Cerebellar nuclear complex (tissue), 1 donor: ENCODE measurements at regions not wholly inside any gene's neighbourhood (a gene's known extent, or its start where the extent isn't known, plus 50 kb on each side); places are given as distances from the start of the nearest gene placed in this dataset.

ENCODE experiments used
- DNase-seq, 2 experiments: peaks; one replicate each; lab custom pipeline; 2025; lab: John Stamatoyannopoulos, UW

GRCh38 chr1:194174528-194174927, 988.1 kb upstream of the B3GALT2 start:
- no peak for DNase-seq

GRCh38 chr1:194171596-194171995, 985.2 kb upstream of the B3GALT2 start:
- no peak for DNase-seq

GRCh38 chr1:194167956-194168640, 981.7 kb upstream of the B3GALT2 start:
- DNase-seq, result no peak

GRCh38 chr1:194164755-194165154, 978.3 kb upstream of the B3GALT2 start:
- DNase-seq, result no peak

- DNase-seq, result no peak
Measured at GRCh38 chr1:194161591-194161990, 975.2 kb upstream of the B3GALT2 start.

DNA sequence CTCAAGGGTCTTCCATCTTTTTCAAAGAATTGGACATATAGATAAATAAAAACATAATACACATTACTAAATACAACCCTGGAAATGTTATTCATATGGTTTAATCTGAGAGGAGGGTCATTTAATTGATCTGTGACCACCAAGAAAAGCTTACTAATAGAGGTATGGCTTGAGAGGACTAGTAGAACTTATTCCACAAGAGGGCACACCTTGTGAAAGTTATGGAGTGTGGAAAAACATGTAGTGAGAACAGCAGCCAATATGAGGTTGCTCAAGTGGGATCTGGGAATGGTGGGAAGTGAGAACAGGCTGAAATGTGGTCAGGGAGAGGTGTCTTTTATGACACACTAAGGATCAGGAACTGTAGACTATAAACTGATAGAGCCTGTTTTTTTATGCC, 973.5 kb upstream of the B3GALT2 start:
- no peak for DNase-seq

DNA sequence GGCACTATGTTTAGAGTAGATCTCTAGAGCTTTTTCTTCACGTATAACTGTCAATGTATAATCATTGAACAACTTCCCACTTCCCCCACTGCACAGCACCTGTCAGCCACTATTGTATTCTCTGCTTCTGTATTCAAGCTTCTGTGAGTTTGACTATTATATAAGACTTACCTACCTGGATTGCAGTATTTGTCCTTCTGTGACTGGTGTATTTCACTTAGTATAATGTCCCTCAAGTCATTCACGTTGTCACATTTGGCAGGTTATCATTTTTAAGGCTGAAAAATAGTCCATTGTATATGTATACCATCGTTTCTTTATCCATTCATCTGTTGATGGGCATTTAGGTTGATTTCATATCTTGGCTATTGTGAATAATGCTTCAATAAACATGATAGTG, 969.5 kb upstream of the B3GALT2 start:
- no peak for DNase-seq

DNA sequence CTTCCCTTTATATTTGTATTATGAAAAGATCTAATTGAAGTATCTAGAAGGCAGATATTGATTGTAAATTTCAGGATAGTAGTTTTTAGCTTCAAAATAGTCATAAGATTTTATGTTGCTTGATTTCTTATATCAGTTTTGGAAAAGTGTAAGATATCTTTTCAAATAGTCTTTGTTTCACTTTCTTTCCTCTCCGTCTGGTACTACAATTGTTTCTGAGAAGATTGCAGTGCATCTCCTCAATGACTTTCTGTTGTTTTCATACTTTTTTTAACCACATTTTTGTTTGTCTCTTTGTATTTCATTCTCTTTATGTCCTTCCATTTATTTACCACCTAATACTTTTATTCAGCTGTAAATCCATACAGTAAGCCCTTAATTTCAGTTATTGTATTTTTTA, 964.6 kb upstream of the B3GALT2 start:
- no peak for DNase-seq

DNA sequence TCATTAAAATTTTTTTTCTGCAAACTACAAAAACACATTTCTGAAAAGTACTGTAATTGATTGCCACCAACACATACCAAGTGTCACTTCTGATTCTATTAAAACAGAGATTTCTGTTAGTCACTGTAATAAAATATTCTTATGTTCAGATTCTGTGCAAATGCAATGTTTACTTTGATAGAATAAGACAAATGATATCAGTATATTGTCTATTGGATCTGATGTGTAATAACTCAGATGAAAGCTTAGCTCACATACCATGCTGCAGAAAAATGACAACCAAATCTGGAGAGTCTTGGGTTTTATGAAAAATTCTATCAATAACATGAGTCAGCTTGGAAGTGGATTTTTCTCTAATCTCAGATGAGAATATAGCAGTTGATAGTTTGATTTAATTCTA, 963.8 kb upstream of the B3GALT2 start:
- DNase-seq, result no peak

- DNase-seq, result no peak
Measured at GRCh38 chr1:194133152-194133551, 946.7 kb upstream of the B3GALT2 start.

GRCh38 chr1:194118086-194118485, 931.7 kb upstream of the B3GALT2 start:
- DNase-seq, result no peak

DNA sequence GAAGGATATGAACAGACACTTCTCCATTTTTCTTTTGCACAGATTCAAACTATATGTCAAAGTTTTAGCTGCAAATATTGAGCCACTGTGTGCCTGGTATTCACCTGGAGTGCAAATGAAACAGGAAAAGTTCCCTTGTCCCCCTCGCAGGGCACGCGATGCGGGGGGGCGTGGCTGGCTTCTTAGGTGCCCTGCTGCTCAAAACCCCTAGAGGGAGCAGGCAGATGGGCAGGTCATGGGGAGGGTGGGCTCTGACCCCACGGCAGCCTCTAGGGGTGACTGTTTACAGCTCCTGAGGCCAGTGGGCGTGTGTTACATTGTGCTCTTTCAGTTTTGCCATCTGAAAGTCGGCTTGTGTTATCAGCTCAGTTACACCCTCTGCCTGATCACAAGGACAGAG, 931.2 kb upstream of the B3GALT2 start:
- DNase-seq, result no peak

- no peak for DNase-seq
Measured at GRCh38 chr1:194114288-194114687, 927.9 kb upstream of the B3GALT2 start.

GRCh38 chr1:194105381-194105780, 919.0 kb upstream of the B3GALT2 start:
- DNase-seq, result no peak

GRCh38 chr1:194104247-194104844, 917.9 kb upstream of the B3GALT2 start:
- no peak for DNase-seq

DNA sequence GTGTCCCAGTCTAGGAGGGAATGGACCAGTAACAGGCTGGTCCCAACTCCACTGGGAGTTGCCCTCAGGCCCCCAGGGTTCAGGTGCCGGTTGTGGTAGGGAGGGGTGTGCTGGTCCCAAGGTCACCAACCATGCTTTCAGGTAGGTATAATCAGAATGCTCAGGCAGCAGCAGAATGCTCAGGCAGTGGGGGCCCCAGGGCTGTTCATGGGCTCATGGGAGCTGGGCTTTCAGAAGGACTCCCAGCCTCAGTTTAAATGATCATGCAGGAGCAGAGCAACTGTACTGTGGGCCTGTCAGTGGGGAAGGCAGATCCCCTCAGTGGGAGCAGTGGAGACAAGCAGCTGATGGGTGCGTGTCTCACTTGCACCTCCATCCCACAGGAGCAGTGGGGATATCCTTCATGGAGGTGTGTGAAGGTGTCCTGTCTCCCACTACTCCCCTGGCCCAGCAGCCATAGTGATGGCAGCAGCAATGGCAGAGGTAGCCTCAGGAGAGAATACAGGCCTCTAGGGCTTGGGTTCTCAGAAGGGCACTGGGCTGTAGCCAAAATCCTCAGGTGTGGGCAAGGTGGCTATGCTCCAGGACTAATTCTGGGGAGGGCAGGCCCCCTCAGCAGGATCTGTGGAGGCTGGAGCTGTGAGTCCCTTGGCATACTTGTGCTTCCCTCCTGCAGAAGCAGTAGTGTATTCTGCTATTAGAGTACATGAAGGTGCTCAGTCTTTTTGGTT, 917.3 kb upstream of the B3GALT2 start:
- DNase-seq, result no peak

GRCh38 chr1:194103101-194103500, 916.7 kb upstream of the B3GALT2 start:
- no peak for DNase-seq

DNA sequence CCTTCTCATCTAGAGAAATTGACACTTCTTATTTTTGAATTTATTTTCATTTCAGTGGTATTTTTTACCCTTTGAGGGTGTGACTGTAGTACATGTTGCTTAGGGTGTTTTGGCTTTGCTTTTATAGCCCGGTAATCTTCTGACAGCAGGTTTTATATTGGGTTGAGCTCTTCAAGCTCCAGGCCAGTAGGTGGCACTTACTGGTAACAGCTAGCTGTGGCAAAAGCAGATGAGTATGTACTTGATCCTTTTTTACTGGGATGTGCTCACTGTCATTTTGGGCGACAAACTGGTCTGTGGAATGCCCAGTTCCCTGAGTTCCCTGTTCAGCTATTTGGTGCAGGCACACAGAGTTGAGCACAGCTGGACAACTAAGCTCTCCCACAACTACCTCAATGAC, 916.2 kb upstream of the B3GALT2 start:
- DNase-seq, result no peak

GRCh38 chr1:194084755-194085154, 898.3 kb upstream of the B3GALT2 start:
- DNase-seq, result no peak

DNA sequence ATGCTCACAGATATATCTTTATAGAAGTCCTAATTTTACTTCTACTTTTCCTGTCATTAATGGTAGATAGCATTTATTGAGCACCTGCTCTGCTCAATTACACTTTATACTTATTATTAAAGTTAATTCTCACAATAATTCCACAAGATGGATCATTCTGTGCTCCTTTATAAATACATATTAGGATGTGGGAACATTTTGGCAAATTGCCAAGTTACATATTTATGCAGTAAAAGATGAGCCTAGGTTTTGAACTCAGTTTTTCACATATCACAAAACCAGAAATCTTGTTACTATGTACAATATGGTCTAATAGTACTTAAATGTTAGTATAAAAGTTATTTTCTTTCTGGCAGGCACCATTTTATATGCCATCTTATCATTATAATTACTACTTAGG, 895.0 kb upstream of the B3GALT2 start:
- no peak for DNase-seq

DNA sequence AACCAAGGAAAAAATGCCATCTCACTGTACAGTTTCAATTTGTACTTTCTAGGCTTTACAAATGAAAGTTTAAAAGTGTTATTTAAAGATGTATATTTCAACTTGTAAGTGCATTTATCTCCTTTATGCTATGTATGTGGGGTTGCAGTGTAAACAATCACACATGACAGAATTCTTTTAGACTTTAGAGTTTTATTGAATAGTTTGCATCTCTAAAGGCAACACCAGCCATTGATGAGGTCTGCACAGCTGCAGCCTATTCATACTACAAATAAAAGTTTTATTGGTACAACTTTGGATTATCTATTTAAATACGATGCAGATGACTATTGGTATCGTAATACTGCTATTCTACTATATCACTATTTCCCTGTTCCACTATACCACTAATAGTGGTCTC, 894.4 kb upstream of the B3GALT2 start:
- DNase-seq, result no peak

DNA sequence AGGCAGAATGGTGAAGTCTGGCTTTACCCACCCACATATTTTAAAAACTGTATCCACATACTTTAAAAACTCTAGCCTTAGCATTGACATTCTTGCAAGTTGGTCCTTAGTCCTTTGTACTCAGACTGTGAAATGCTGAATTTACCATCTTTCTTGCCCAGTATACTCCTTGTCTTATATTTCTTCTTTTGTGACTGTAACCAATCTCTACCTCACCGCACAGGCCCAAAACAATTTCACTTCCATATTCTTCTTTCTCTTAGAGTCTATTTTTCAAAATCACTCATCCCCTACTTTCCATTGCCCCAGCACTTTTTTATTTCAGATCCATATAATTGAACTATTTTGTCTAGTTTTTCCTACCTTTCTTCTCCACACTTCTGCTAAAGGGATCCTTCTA, 892.4 kb upstream of the B3GALT2 start:
- no peak for DNase-seq

DNA sequence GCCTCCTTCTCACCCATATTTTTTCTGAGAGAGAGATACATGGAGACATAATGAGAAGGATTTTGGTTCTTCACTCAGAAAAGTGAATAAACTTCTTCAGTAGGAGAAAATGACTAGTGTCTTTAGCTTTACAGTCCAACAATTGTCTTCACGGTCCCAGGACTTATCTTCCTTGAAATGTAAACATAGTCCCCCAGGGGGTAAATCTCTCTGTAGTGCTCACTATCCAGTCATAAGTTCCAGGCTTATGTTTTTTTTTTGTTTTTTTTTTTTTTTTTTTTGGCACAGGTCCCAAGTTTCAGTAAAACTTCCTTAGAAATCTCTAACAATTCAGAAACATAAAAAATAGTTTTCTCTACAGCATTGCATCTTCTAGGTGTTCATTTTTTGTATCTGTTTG, 890.2 kb upstream of the B3GALT2 start:
- DNase-seq, result no peak
